Peyer's patch (tissue), 4 donors: ENCODE measurements at regions not wholly inside any gene's neighbourhood (a gene's known extent, or its start where the extent isn't known, plus 50 kb on each side); places are given as distances from the start of the nearest gene placed in this dataset.

Experiments
- CTCF ChIP-seq, 6 experiments: fragments of 450-650 bp in 4 of 6; fragments of 200-600 bp in 2 of 6; sonication (generic) in 1 of 6; IDR thresholded peaks; one replicate each; pipeline ENCODE4 v1.5.1; 2017 to 2019; ENCODE audit warnings: antibody characterized with exemption in 6 of 6, mild to moderate bottlenecking in 3 of 6, moderate library complexity in 1 of 6
- POLR2A ChIP-seq, 2 donors: fragments of 450-650 bp; IDR thresholded peaks; one replicate each; pipeline ENCODE4 v1.5.1; 2017; ENCODE audit warnings: antibody characterized with exemption in 2 of 2, mild to moderate bottlenecking in 2 of 2, moderate library complexity in 2 of 2

- TF ChIP-seq POLR2A (IDR thresholded peaks at IDR 0.05) (no peak), CTCF (IDR thresholded peaks at IDR 0.05) (no peak)
Observed at GRCh38 chr5:17005107-17005828, 69.2 kb upstream of the MYO10 start.
